IMR-90 (cell line): ENCODE measurements at regions not wholly inside any gene's neighbourhood (a gene's known extent, or its start where the extent isn't known, plus 50 kb on each side); places are given as distances from the start of the nearest gene placed in this dataset.

ENCODE experiments used
- CTCF ChIP-seq: conservative IDR thresholded peaks from 2 replicates; pipeline ENCODE4 v1.5.1; 2012; ENCODE audit warnings: mild to moderate bottlenecking, low read depth, low read length, improper control_type of control experiment
- POLR2A ChIP-seq: IDR thresholded peaks from 2 replicates; pipeline ENCODE4 v1.6.1; 2012; ENCODE audit warnings: mild to moderate bottlenecking, low read depth, low read length

- TF ChIP-seq CTCF (no peak), POLR2A (no peak)
Measured at GRCh38 chr2:107437807-107438206, 388.9 kb upstream of the RGPD4 start.
